Psoas muscle (tissue), 7 donors: ENCODE measurements at regions not wholly inside any gene's neighbourhood (a gene's known extent, or its start where the extent isn't known, plus 50 kb on each side); places are given as distances from the start of the nearest gene placed in this dataset.

ENCODE experiments used
- ATAC-seq, 4 donors: fragments of 200-7000 bp; cut with Tn5 transposase; one replicate each; pipeline ENCODE4 v1.9.1; 2020; ENCODE audit warnings: moderate library complexity in 3 of 4, mild to moderate bottlenecking in 2 of 4
- DNase-seq, 2 donors: peaks; one replicate each; pipeline ENCODE4 v3.0.0-alpha.2; 2020
- H3K27ac ChIP-seq: fragments of 200-600 bp; one replicate; pipeline ENCODE4 v1.8.0; 2022
- H3K27me3 ChIP-seq, 3 donors: fragments of 200-600 bp in 1 of 3; one replicate each; pipeline versions ENCODE4 v1.6.1 to v1.8.0; 2013 to 2022; ENCODE audit warnings: low read length in 2 of 3, mild to moderate bottlenecking in 2 of 3, moderate library complexity in 1 of 3; ENCODE audit not compliant: insufficient read depth in 3 of 3
- H3K36me3 ChIP-seq, 2 donors: fragments of 200-600 bp in 1 of 2; one replicate each; pipeline versions ENCODE4 v1.6.1 to v1.8.0; 2013 to 2022; ENCODE audit warnings: low read depth in 1 of 2, mild to moderate bottlenecking in 1 of 2, moderate library complexity in 1 of 2; ENCODE audit not compliant: insufficient read depth in 1 of 2
- H3K4me1 ChIP-seq: fragments of 200-600 bp; one replicate; pipeline ENCODE4 v1.8.0; 2022
- H3K4me3 ChIP-seq: fragments of 200-600 bp; one replicate; pipeline ENCODE4 v1.8.0; 2022; ENCODE audit warnings: mild to moderate bottlenecking
- H3K9me3 ChIP-seq: fragments of 200-600 bp; one replicate; pipeline ENCODE4 v1.8.0; 2022
- WGBS, 3 donors: extraction: QIAGEN DNeasy Blood & Tissue Kit; methylation state at CpG; one replicate each; pipeline versions ENCODE4 v1.1.6 to v1.1.7; 2013; 5-methylcytosine and 5-hydroxymethylcytosine counted together
- intact Hi-C, 2 donors: fragments of 100-400 bp; cut with DNase I; formaldehyde crosslinking; loops; one replicate each; pipeline versions ENCODE4 v1.11.0 to v1.14.2; 2022
- TF ChIP-seq, protein P1 (sequence below): fragments of 200-600 bp; IDR thresholded peaks from one replicate; pipeline ENCODE4 v1.8.0; 2022; ENCODE audit warnings: antibody characterized with exemption
- donor health status: healthy with polysubstance abuse.
- donor health status: DM: no; HTN: no; CAD: no; lungs with moderate emphysema.
- donor health status: Bipolar disorder and iron deficiency.
- donor health status: healthy.
- donor health status: DM: yes; HTN: yes; CAD: no.
- donor health status: DM: no; HTN: no; CAD: no.
- donor health status: DM: yes; HTN: yes; CAD: no.

DNA sequence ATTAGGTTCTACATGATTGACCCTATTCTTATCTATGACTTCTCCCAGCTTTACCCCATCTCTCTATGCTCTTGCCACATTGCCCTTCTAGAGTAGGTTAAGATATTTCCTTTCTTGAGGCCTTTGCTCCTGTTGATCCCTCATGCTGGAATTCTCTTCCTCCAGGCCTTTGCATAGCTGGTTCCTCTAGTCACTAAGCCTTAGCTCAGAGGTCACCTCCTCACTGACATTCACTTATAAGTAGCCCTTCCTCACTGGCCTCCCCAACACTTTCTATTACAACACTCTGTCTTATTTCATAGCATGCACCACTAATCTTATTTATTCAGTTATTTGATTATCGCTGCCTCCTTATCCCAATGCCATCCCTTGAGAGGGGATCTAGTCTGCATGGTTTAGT lies 228.4 kb upstream of the COL8A1 start:
- Histone ChIP-seq H3K9me3 (no peaks in the 10 kb centered on the region), H3K27me3 (no peaks in the 10 kb centered on the region), H3K27ac (no peak overlapping the region), H3K36me3 (no peaks in the 10 kb centered on the region), H3K4me1 (no peaks in the 10 kb centered on the region), H3K4me3 (no peak overlapping the region)
- TF ChIP-seq, protein P1, sequence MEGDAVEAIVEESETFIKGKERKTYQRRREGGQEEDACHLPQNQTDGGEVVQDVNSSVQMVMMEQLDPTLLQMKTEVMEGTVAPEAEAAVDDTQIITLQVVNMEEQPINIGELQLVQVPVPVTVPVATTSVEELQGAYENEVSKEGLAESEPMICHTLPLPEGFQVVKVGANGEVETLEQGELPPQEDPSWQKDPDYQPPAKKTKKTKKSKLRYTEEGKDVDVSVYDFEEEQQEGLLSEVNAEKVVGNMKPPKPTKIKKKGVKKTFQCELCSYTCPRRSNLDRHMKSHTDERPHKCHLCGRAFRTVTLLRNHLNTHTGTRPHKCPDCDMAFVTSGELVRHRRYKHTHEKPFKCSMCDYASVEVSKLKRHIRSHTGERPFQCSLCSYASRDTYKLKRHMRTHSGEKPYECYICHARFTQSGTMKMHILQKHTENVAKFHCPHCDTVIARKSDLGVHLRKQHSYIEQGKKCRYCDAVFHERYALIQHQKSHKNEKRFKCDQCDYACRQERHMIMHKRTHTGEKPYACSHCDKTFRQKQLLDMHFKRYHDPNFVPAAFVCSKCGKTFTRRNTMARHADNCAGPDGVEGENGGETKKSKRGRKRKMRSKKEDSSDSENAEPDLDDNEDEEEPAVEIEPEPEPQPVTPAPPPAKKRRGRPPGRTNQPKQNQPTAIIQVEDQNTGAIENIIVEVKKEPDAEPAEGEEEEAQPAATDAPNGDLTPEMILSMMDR: no peak
- ATAC-seq (no peak), DNase-seq (no peak)
- intact Hi-C loops: no loop called here
- WGBS, 3 donors: 88 to 97% (median 91%) methylated on average over 1 of the region's 1 CpG

DNA sequence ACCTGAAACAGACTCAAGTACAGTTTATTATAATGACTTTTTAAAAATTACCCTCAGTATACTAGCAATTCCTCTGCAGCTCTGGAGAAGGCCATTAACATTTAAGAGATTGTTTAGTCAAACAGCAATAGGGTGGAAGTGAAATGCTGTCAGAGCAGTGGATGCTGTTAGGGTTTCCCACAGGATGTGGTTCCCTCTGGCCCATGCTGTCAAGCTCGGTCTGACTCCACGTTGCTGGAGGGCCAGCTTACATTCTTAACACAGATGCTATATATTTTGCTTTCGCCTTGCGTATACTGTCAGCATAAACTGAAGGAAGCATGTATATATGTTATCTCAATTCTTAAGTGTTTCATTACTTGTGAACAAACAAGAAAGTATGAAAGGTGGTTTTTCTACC lies 231.1 kb upstream of the COL8A1 start:
- Histone ChIP-seq H3K4me3 (no peak overlapping the region), H3K27ac (no peak overlapping the region), H3K4me1 (no peaks in the 10 kb centered on the region), H3K9me3 (no peaks in the 10 kb centered on the region), H3K27me3 (no peaks in the 10 kb centered on the region), H3K36me3 (no peaks in the 10 kb centered on the region)
- 72 to 81% (median 74%) methylated on average over 4 of the region's 4 CpGs for WGBS, 3 donors
- TF ChIP-seq, protein P1: no peak
- intact Hi-C loops: no loop called here
- ATAC-seq (no peak), DNase-seq (no peak)

DNA sequence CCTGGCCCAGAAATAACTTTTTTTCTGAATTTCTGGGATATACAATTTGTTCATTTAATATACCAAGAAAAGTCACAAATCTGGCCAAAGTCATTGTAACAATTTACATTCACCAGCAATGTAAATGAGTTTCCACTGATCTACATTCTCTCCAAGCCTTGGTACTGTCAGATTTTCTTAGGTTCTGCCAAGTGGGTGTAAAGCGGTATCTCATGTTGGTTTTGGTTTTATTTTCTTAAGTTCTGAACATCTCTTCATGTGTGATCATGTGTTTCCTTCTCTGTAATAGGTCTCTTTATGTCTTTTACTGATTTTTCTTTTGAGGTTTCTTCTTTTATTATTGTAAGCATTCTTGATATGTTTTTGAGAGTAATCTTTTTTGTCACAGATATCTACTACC lies 235.6 kb upstream of the COL8A1 start:
- ATAC-seq (no peak), DNase-seq (no peak)
- Histone ChIP-seq H3K9me3 (no peaks in the 10 kb centered on the region), H3K4me1 (no peaks in the 10 kb centered on the region), H3K4me3 (no peak overlapping the region), H3K27ac (no peak overlapping the region), H3K36me3 (no peaks in the 10 kb centered on the region), H3K27me3 (no peaks in the 10 kb centered on the region)
- intact Hi-C loops: no loop called here
- 92 to 98% (median 97%) methylated on average over 1 of the region's 1 CpG for WGBS, 3 donors
- TF ChIP-seq, protein P1: no peak

DNA sequence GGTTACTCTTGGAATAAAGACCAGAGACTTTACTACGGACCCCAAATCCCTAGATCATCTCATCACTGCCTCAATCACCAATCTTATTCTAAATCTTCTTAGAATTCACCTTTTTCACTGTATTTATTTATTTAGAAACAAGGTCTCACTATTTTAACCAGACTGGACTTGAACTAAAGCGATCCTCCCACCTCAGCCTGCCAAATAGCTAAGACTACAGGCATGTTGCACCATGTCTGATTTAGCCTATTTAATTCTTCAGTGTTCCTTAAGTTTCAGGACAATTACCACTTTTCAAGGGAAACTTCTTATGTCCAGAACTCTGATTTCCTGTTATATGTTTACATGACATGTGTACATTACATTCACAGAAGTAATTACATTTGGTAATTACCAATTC lies 238.0 kb upstream of the COL8A1 start:
- Histone ChIP-seq H3K9me3 (no peaks in the 10 kb centered on the region), H3K27ac (no peak overlapping the region), H3K4me1 (no peaks in the 10 kb centered on the region), H3K4me3 (no peak overlapping the region), H3K36me3 (no peaks in the 10 kb centered on the region), H3K27me3 (no peaks in the 10 kb centered on the region)
- DNase-seq (no peak), ATAC-seq (no peak)
- TF ChIP-seq, protein P1: no peak
- 67 to 74% (median 73%) methylated on average over 2 of the region's 2 CpGs for WGBS, 3 donors
- intact Hi-C loops: no loop called here

DNA sequence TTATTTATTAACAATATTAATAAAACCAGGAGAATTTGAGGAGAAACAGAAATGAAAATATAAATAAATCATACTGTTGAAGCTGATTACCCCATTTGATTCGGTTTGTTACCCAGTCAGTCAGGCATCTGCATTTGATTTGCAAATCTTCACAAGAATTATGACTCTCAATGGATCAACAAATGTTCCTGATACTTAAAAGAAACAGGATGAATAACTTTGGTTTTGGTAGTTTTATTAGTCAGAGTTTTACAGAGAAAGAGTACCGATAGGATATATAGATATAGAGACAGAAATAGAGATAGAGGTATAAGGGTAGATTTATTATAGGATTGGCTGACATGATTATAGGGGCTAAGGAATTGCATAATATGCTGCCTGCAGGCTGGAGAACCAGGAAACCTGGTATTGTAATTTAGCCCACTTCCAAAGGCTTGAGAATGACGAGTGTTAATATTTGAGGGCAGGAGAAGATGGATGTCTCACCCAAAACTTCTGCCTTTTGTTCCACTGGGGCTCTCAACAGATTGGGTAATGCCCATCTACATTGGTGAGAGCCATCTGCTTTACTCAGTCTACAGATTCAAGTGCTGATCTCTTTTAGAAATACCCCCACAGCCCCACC lies 241.6 kb upstream of the COL8A1 start:
- ATAC-seq: no peak
- 50 to 56% (median 52%) methylated on average over 3 of the region's 3 CpGs for WGBS, 3 donors
- H3K27ac ChIP-seq: no peak overlapping the region

More for the DNA sequence above, 241.6 kb upstream of the COL8A1 start:
- Histone ChIP-seq H3K36me3 (no peaks in the 10 kb centered on the region), H3K4me3 (no peak overlapping the region), H3K9me3 (no peaks in the 10 kb centered on the region), H3K4me1 (no peaks in the 10 kb centered on the region), H3K27me3 (no peaks in the 10 kb centered on the region)
- TF ChIP-seq, protein P1: no peak
- no peak for DNase-seq
- intact Hi-C loops: no loop called here
